ENCODE measurements at regions not wholly inside any gene's neighbourhood (a gene's known extent, or its start where the extent isn't known, plus 50 kb on each side); places are given as distances from the start of the nearest gene placed in this dataset.

GRCh38 chr17:13306310-13306962, 288.6 kb upstream of the ELAC2 start:
- no peak overlapping the region for H3K9ac ChIP-seq (ENCODE audit: low read length in 2 of 2)
- no peak overlapping the region for H3K27ac ChIP-seq (ENCODE audit: low read length)
- no peaks in the 10 kb centered on the region for H3K4me1 ChIP-seq (ENCODE audit: control insufficient read depth, insufficient read depth, low read length)
- H3K27me3 ChIP-seq (ENCODE audit: control insufficient read depth in 1 of 2, insufficient read depth in 2 of 2, low read length in 2 of 2): no peaks in the 10 kb centered on the region
- no peaks in the 10 kb centered on the region for H3K36me3 ChIP-seq (ENCODE audit: control insufficient read depth in 2 of 2, insufficient read depth in 2 of 2, low read length in 2 of 2)
- no peaks in the 10 kb centered on the region for H3K9me3 ChIP-seq (ENCODE audit: control insufficient read depth in 2 of 2, low read length in 2 of 2)
- H3K4me3 ChIP-seq (ENCODE audit: low read length in 2 of 2): no peak overlapping the region

GRCh38 chr17:13302983-13303382, 285.2 kb upstream of the ELAC2 start:
- Histone ChIP-seq H3K9me3 (ENCODE audit: control insufficient read depth in 2 of 2, low read length in 2 of 2) (no peaks in the 10 kb centered on the region), H3K27ac (ENCODE audit: low read length) (no peak overlapping the region), H3K36me3 (ENCODE audit: control insufficient read depth in 2 of 2, insufficient read depth in 2 of 2, low read length in 2 of 2) (no peaks in the 10 kb centered on the region), H3K4me1 (ENCODE audit: control insufficient read depth, insufficient read depth, low read length) (no peaks in the 10 kb centered on the region), H3K4me3 (ENCODE audit: low read length in 2 of 2) (no peak overlapping the region), H3K9ac (ENCODE audit: low read length in 2 of 2) (no peak overlapping the region), H3K27me3 (ENCODE audit: control insufficient read depth in 1 of 2, insufficient read depth in 2 of 2, low read length in 2 of 2) (no peaks in the 10 kb centered on the region)

- no peak overlapping the region for H3K4me3 ChIP-seq (ENCODE audit: low read length in 2 of 2)
- no peak overlapping the region for H3K27ac ChIP-seq (ENCODE audit: low read length)
- no peaks in the 10 kb centered on the region for H3K4me1 ChIP-seq (ENCODE audit: control insufficient read depth, insufficient read depth, low read length)
Measured at GRCh38 chr17:13302419-13302818, 284.6 kb upstream of the ELAC2 start.

GRCh38 chr17:13297183-13297582, 279.4 kb upstream of the ELAC2 start:
- Histone ChIP-seq H3K9me3 (ENCODE audit: control insufficient read depth in 2 of 2, low read length in 2 of 2) (no peaks in the 10 kb centered on the region), H3K27ac (ENCODE audit: low read length) (no peak overlapping the region), H3K27me3 (ENCODE audit: control insufficient read depth in 1 of 2, insufficient read depth in 2 of 2, low read length in 2 of 2) (no peaks in the 10 kb centered on the region), H3K4me3 (ENCODE audit: low read length in 2 of 2) (no peak overlapping the region), H3K4me1 (ENCODE audit: control insufficient read depth, insufficient read depth, low read length) (no peaks in the 10 kb centered on the region), H3K36me3 (ENCODE audit: control insufficient read depth in 2 of 2, insufficient read depth in 2 of 2, low read length in 2 of 2) (no peaks in the 10 kb centered on the region), H3K9ac (ENCODE audit: low read length in 2 of 2) (no peak overlapping the region)

More at GRCh38 chr17:13302419-13302818, 284.6 kb upstream of the ELAC2 start:
- no peaks in the 10 kb centered on the region for H3K9me3 ChIP-seq (ENCODE audit: control insufficient read depth in 2 of 2, low read length in 2 of 2)
- no peak overlapping the region for H3K9ac ChIP-seq (ENCODE audit: low read length in 2 of 2)
- H3K27me3 ChIP-seq (ENCODE audit: control insufficient read depth in 1 of 2, insufficient read depth in 2 of 2, low read length in 2 of 2): no peaks in the 10 kb centered on the region
- H3K36me3 ChIP-seq (ENCODE audit: control insufficient read depth in 2 of 2, insufficient read depth in 2 of 2, low read length in 2 of 2): no peaks in the 10 kb centered on the region

- H3K4me1 ChIP-seq (ENCODE audit: control insufficient read depth, insufficient read depth, low read length): no peaks in the 10 kb centered on the region
- H3K27ac ChIP-seq (ENCODE audit: low read length): no peak overlapping the region
- no peaks in the 10 kb centered on the region for H3K9me3 ChIP-seq (ENCODE audit: control insufficient read depth in 2 of 2, low read length in 2 of 2)
- no peaks in the 10 kb centered on the region for H3K27me3 ChIP-seq (ENCODE audit: control insufficient read depth in 1 of 2, insufficient read depth in 2 of 2, low read length in 2 of 2)
- H3K36me3 ChIP-seq (ENCODE audit: control insufficient read depth in 2 of 2, insufficient read depth in 2 of 2, low read length in 2 of 2): no peaks in the 10 kb centered on the region
- H3K9ac ChIP-seq (ENCODE audit: low read length in 2 of 2): no peak overlapping the region
- H3K4me3 ChIP-seq (ENCODE audit: low read length in 2 of 2): no peak overlapping the region
Measured at GRCh38 chr17:13293421-13293820, 275.6 kb upstream of the ELAC2 start.

DNA sequence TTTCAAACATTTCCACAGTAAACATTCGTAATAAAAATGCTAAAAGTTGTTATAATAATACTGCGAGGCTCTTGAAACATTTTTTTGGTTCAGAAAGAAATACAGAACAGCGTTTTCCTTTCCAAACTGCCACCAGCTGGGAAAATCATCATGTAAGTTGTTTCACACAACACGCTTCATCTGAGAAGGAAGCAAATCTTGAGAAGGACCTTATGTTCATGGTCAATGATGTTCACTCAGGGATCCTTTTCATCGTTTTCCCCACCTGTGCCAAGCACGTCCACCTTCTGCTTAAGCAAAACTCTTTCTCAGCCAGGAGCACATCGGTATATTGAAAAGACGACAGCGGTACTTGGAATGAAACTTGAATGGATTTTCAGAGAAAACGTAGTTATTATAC, 274.5 kb upstream of the ELAC2 start:
- Histone ChIP-seq H3K36me3 (ENCODE audit: control insufficient read depth in 2 of 2, insufficient read depth in 2 of 2, low read length in 2 of 2) (no peaks in the 10 kb centered on the region), H3K27me3 (ENCODE audit: control insufficient read depth in 1 of 2, insufficient read depth in 2 of 2, low read length in 2 of 2) (no peaks in the 10 kb centered on the region), H3K4me3 (ENCODE audit: low read length in 2 of 2) (no peak overlapping the region), H3K4me1 (ENCODE audit: control insufficient read depth, insufficient read depth, low read length) (no peaks in the 10 kb centered on the region), H3K9me3 (ENCODE audit: control insufficient read depth in 2 of 2, low read length in 2 of 2) (no peaks in the 10 kb centered on the region), H3K9ac (ENCODE audit: low read length in 2 of 2) (no peak overlapping the region), H3K27ac (ENCODE audit: low read length) (no peak overlapping the region)

DNA sequence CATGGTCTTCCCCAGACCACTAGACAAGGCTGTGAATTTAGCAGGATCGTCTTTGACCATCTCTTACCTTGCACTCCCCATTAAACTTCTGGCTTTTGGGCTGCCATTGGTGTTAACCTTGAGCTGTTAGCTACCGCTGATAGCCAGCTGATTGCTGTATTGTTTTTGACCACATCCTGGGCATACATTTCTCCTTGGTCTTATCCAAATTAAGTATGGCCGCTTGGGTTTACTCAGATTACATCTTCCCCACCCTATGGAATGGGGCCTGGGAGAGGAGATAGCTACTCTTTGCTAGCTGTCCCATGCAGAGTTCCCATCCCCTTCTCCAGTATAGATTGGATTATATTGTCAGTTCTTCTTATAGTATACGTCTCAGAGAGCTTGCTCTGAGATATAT, 270.4 kb upstream of the ELAC2 start:
- Histone ChIP-seq H3K9me3 (ENCODE audit: control insufficient read depth in 2 of 2, low read length in 2 of 2) (peaks cover 0 to 2% of the 10 kb centered on the region in 2 donors), H3K4me1 (ENCODE audit: control insufficient read depth, insufficient read depth, low read length) (no peaks in the 10 kb centered on the region), H3K27me3 (ENCODE audit: control insufficient read depth in 1 of 2, insufficient read depth in 2 of 2, low read length in 2 of 2) (no peaks in the 10 kb centered on the region), H3K36me3 (ENCODE audit: control insufficient read depth in 2 of 2, insufficient read depth in 2 of 2, low read length in 2 of 2) (no peaks in the 10 kb centered on the region), H3K9ac (ENCODE audit: low read length in 2 of 2) (no peak overlapping the region), H3K27ac (ENCODE audit: low read length) (no peak overlapping the region), H3K4me3 (ENCODE audit: low read length in 2 of 2) (no peak overlapping the region)

DNA sequence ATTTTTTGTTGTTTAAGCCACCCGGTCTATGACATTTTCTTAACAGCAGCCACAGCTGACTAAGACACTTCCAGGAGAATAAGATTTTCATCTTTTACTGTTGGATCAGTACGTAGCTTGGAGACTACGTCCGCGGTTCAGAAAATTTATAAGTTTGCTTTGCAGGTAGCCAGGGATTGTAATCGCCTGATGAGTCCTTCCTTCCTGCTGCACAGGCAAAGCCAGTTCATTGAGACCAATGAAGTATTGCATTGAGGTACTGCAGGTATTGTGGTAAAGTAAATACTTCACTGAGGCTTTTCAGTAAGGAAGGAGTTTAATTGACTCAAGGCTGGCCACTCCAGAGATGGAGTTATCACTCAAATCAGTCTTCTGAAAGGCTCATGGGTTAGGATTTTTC, 269.4 kb upstream of the ELAC2 start:
- Histone ChIP-seq H3K36me3 (ENCODE audit: control insufficient read depth in 2 of 2, insufficient read depth in 2 of 2, low read length in 2 of 2) (no peaks in the 10 kb centered on the region), H3K9ac (ENCODE audit: low read length in 2 of 2) (no peak overlapping the region), H3K4me3 (ENCODE audit: low read length in 2 of 2) (no peak overlapping the region), H3K9me3 (ENCODE audit: control insufficient read depth in 2 of 2, low read length in 2 of 2) (peaks cover 0 to 2% of the 10 kb centered on the region in 2 donors), H3K4me1 (ENCODE audit: control insufficient read depth, insufficient read depth, low read length) (no peaks in the 10 kb centered on the region), H3K27me3 (ENCODE audit: control insufficient read depth in 1 of 2, insufficient read depth in 2 of 2, low read length in 2 of 2) (no peaks in the 10 kb centered on the region), H3K27ac (ENCODE audit: low read length) (no peak overlapping the region)

- H3K9me3 ChIP-seq (ENCODE audit: control insufficient read depth in 2 of 2, low read length in 2 of 2): peaks cover 0 to 2% of the 10 kb centered on the region in 2 donors
Measured at GRCh38 chr17:13283606-13284005, 265.8 kb upstream of the ELAC2 start.

DNA sequence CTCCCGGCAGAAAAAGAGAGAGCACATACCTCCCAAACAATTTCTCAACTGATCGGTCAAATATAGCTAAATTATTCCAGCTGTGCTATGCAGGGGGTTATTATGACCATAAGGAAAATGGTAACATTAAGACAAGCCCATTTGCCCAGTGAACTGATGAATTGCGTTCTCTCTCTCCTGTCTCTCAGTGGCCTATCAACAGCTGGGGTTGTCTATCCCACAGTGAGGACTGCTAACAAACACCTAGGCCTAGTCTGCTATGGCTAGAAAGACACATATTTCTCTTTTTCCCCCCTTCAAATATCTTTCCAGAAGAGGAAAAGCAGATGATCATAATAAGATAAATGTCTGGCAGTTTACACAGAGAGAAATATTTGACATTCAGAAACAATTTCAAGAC, 263.8 kb upstream of the ELAC2 start:
- no peak overlapping the region for H3K27ac ChIP-seq (ENCODE audit: low read length)
- no peaks in the 10 kb centered on the region for H3K27me3 ChIP-seq (ENCODE audit: control insufficient read depth in 1 of 2, insufficient read depth in 2 of 2, low read length in 2 of 2)
- H3K9me3 ChIP-seq (ENCODE audit: control insufficient read depth in 2 of 2, low read length in 2 of 2): no peaks in the 10 kb centered on the region
- H3K36me3 ChIP-seq (ENCODE audit: control insufficient read depth in 2 of 2, insufficient read depth in 2 of 2, low read length in 2 of 2): no peaks in the 10 kb centered on the region
- no peaks in the 10 kb centered on the region for H3K4me1 ChIP-seq (ENCODE audit: control insufficient read depth, insufficient read depth, low read length)
- no peak overlapping the region for H3K9ac ChIP-seq (ENCODE audit: low read length in 2 of 2)
- no peak overlapping the region for H3K4me3 ChIP-seq (ENCODE audit: low read length in 2 of 2)

More at GRCh38 chr17:13283606-13284005, 265.8 kb upstream of the ELAC2 start:
- no peak overlapping the region for H3K27ac ChIP-seq (ENCODE audit: low read length)
- H3K4me3 ChIP-seq (ENCODE audit: low read length in 2 of 2): no peak overlapping the region
- no peaks in the 10 kb centered on the region for H3K36me3 ChIP-seq (ENCODE audit: control insufficient read depth in 2 of 2, insufficient read depth in 2 of 2, low read length in 2 of 2)
- no peaks in the 10 kb centered on the region for H3K4me1 ChIP-seq (ENCODE audit: control insufficient read depth, insufficient read depth, low read length)
- H3K27me3 ChIP-seq (ENCODE audit: control insufficient read depth in 1 of 2, insufficient read depth in 2 of 2, low read length in 2 of 2): no peaks in the 10 kb centered on the region
- no peak overlapping the region for H3K9ac ChIP-seq (ENCODE audit: low read length in 2 of 2)

- no peak overlapping the region for H3K9ac ChIP-seq (ENCODE audit: low read length in 2 of 2)
- no peak overlapping the region for H3K4me3 ChIP-seq (ENCODE audit: low read length in 2 of 2)
- no peaks in the 10 kb centered on the region for H3K4me1 ChIP-seq (ENCODE audit: control insufficient read depth, insufficient read depth, low read length)
- H3K36me3 ChIP-seq (ENCODE audit: control insufficient read depth in 2 of 2, insufficient read depth in 2 of 2, low read length in 2 of 2): no peaks in the 10 kb centered on the region
- H3K9me3 ChIP-seq (ENCODE audit: control insufficient read depth in 2 of 2, low read length in 2 of 2): no peaks in the 10 kb centered on the region
- no peaks in the 10 kb centered on the region for H3K27me3 ChIP-seq (ENCODE audit: control insufficient read depth in 1 of 2, insufficient read depth in 2 of 2, low read length in 2 of 2)
- no peak overlapping the region for H3K27ac ChIP-seq (ENCODE audit: low read length)
Measured at GRCh38 chr17:13273806-13274205, 256.0 kb upstream of the ELAC2 start.
